H1 (cell line): ENCODE measurements at regions not wholly inside any gene's neighbourhood (a gene's known extent, or its start where the extent isn't known, plus 50 kb on each side); places are given as distances from the start of the nearest gene placed in this dataset.

Source experiments
- CTCF ChIA-PET: fragments of 300-600 bp; sonication (Branson Sonifier 250); formaldehyde crosslinking; loops from one replicate; lab custom pipeline; 2021; ENCODE audit not compliant: partially characterized antibody; lab: Charles Lee
- POLR2A ChIA-PET: fragments of 300-600 bp; sonication (Branson Sonifier 250); formaldehyde crosslinking; loops from one replicate; lab custom pipeline; 2021; ENCODE audit warnings: inconsistent platforms; ENCODE audit not compliant: partially characterized antibody; lab: Charles Lee
- DNase-seq, 2 experiments: peaks; one replicate each; pipeline versions ENCODE4 v3.0.0 to v3.0.0-alpha.2; 2010 to 2022; ENCODE audit warnings: low spot score in 2 of 2, low read depth in 1 of 2, mixed read lengths in 1 of 2
- FAIRE-seq: peaks from 2 replicates; lab custom pipeline; 2011; peaks lifted over from hg19 to GRCh38; lab: Jason Lieb, UNC
- H2AFZ ChIP-seq: 2 replicates; pipeline ENCODE4 v1.8.1; 2012; ENCODE audit warnings: low read length, inconsistent platforms
- H2AK5ac ChIP-seq: 2 replicates; pipeline ENCODE4 v1.6.1; 2013; ENCODE audit warnings: low read depth, low read length
- H2BK120ac ChIP-seq: replicated peaks from 2 replicates; pipeline ENCODE3; 2013; ENCODE audit warnings: low read depth, low read length, inconsistent platforms
- H2BK12ac ChIP-seq: 2 replicates; pipeline ENCODE4 v1.6.1; 2013; ENCODE audit warnings: low read depth, low read length
- H2BK15ac ChIP-seq: 2 replicates; pipeline ENCODE4 v1.6.1; 2013; ENCODE audit warnings: low read length
- H2BK20ac ChIP-seq: 2 replicates; pipeline ENCODE4 v1.6.1; 2013; ENCODE audit warnings: low read length
- H2BK5ac ChIP-seq: 2 replicates; pipeline ENCODE4 v1.6.1; 2013; ENCODE audit warnings: low read depth, low read length
- H3K14ac ChIP-seq: 2 replicates; pipeline ENCODE4 v1.6.1; 2013; ENCODE audit warnings: inconsistent platforms; ENCODE audit not compliant: insufficient read length
- H3K18ac ChIP-seq: 2 replicates; pipeline ENCODE4 v1.6.1; 2013; ENCODE audit warnings: low read length; ENCODE audit errors: extremely low read depth
- H3K23ac ChIP-seq: 2 replicates; pipeline ENCODE4 v1.6.1; 2013; ENCODE audit warnings: inconsistent platforms; ENCODE audit not compliant: insufficient read length
- H3K23me2 ChIP-seq: 2 replicates; pipeline ENCODE4 v1.6.1; 2013; ENCODE audit warnings: low read depth, low read length
- H3K27ac ChIP-seq: 2 replicates; pipeline ENCODE4 v1.6.1; 2011; ENCODE audit warnings: low read depth, low read length, inconsistent platforms
- H3K27me3 ChIP-seq, 4 experiments: replicated peaks in 1 of 4; 1 replicate in 1 of 4; 2 replicates in 3 of 4; pipeline versions ENCODE4 v1.6.1 to v1.8.1; 2011 to 2013; ENCODE audit warnings: low read length in 3 of 4, mild to moderate bottlenecking in 3 of 4, inconsistent platforms in 2 of 4, mixed read lengths in 2 of 4, moderate library complexity in 1 of 4; ENCODE audit not compliant: control insufficient read depth in 3 of 4, insufficient read depth in 3 of 4; ENCODE audit errors: extremely low read depth in 1 of 4
- H3K36me3 ChIP-seq, 4 experiments: 2 replicates each; pipeline versions ENCODE4 v1.6.1 to v1.8.1; 2011 to 2013; ENCODE audit warnings: mild to moderate bottlenecking in 4 of 4, low read length in 3 of 4, moderate library complexity in 2 of 4, control low read depth in 1 of 4, inconsistent platforms in 1 of 4; ENCODE audit not compliant: insufficient read depth in 4 of 4, control insufficient read depth in 2 of 4
- H3K4ac ChIP-seq: replicated peaks from 2 replicates; pipeline ENCODE3; 2013; ENCODE audit warnings: low read length, low read depth, mixed read lengths, inconsistent platforms; ENCODE audit not compliant: insufficient read length
- H3K4me1 ChIP-seq, 4 experiments: replicated peaks in 1 of 4; 1 replicate in 1 of 4; 2 replicates in 3 of 4; pipeline versions ENCODE4 v1.6.1 to v1.8.1; 2011 to 2013; ENCODE audit warnings: low read length in 3 of 4, inconsistent platforms in 2 of 4, mixed read lengths in 1 of 4; ENCODE audit not compliant: insufficient read depth in 4 of 4, control insufficient read depth in 3 of 4
- H3K4me2 ChIP-seq, 2 experiments: 2 replicates each; pipeline versions ENCODE4 v1.6.1 to v1.8.1; 2011 to 2013; ENCODE audit warnings: low read depth in 2 of 2, low read length in 2 of 2, control low read depth in 1 of 2, inconsistent platforms in 1 of 2, mild to moderate bottlenecking in 1 of 2; ENCODE audit not compliant: insufficient read depth in 1 of 2
- H3K4me3 ChIP-seq, 4 experiments: fragments of 200-600, 300-600 bp in 1 of 4; sonication (generic), shearing (Covaris generic), sonication (Bioruptor Twin) in 1 of 4; 2 replicates each; pipeline versions ENCODE4 v1.5.1 to v1.8.1; 2011 to 2016; ENCODE audit warnings: low read length in 4 of 4, low read depth in 3 of 4, control low read depth in 2 of 4, inconsistent platforms in 2 of 4, mild to moderate bottlenecking in 2 of 4, mixed read lengths in 1 of 4, moderate library complexity in 1 of 4; ENCODE audit not compliant: insufficient read depth in 2 of 4; ENCODE audit errors: extremely low read depth in 1 of 4
- H3K56ac ChIP-seq: replicated peaks from 2 replicates; pipeline ENCODE3; 2013; ENCODE audit warnings: low read depth, mild to moderate bottlenecking, mixed read lengths, low read length, inconsistent platforms; ENCODE audit not compliant: insufficient read length
- H3K79me1 ChIP-seq: 2 replicates; pipeline ENCODE4 v1.6.1; 2013; ENCODE audit warnings: low read depth, low read length, control low read depth
- H3K79me2 ChIP-seq, 2 experiments: 2 replicates each; pipeline versions ENCODE4 v1.6.1 to v1.8.1; 2012 to 2013; ENCODE audit warnings: low read length in 2 of 2, mild to moderate bottlenecking in 2 of 2, inconsistent platforms in 1 of 2; ENCODE audit not compliant: insufficient read depth in 2 of 2, control insufficient read depth in 1 of 2
- H3K9ac ChIP-seq, 4 experiments: replicated peaks in 1 of 4; 1 replicate in 1 of 4; 2 replicates in 3 of 4; pipeline versions ENCODE4 v1.6.1 to v1.8.1; 2011 to 2013; ENCODE audit warnings: low read depth in 3 of 4, low read length in 3 of 4, control low read depth in 2 of 4, mild to moderate bottlenecking in 2 of 4, moderate library complexity in 2 of 4, inconsistent platforms in 1 of 4; ENCODE audit errors: extremely low read depth in 1 of 4
- H3K9me3 ChIP-seq, 2 experiments: 2 replicates each; pipeline versions ENCODE4 v1.6.1 to v1.8.1; 2012 to 2013; ENCODE audit warnings: mild to moderate bottlenecking in 2 of 2, moderate library complexity in 2 of 2, control low read depth in 1 of 2, inconsistent platforms in 1 of 2, low read depth in 1 of 2, low read length in 1 of 2, mixed read lengths in 1 of 2; ENCODE audit not compliant: insufficient read depth in 2 of 2
- H4K20me1 ChIP-seq, 2 experiments: replicated peaks in 1 of 2; 2 replicates each; pipeline versions ENCODE3 to v1.8.1; 2011 to 2013; ENCODE audit warnings: inconsistent platforms in 2 of 2, low read length in 2 of 2, mild to moderate bottlenecking in 1 of 2; ENCODE audit not compliant: insufficient read depth in 2 of 2, control insufficient read depth in 1 of 2
- H4K5ac ChIP-seq: 2 replicates; pipeline ENCODE4 v1.6.1; 2013; ENCODE audit warnings: low read length, low read depth, mixed read lengths, inconsistent platforms; ENCODE audit not compliant: insufficient read length
- H4K8ac ChIP-seq: 2 replicates; pipeline ENCODE4 v1.8.0; 2013; ENCODE audit warnings: mild to moderate bottlenecking, moderate library complexity, low read length, inconsistent platforms; ENCODE audit not compliant: insufficient read depth; ENCODE audit errors: extremely low read depth
- H4K91ac ChIP-seq: replicated peaks from 2 replicates; pipeline ENCODE3; 2013; ENCODE audit warnings: low read length, mixed read lengths, inconsistent platforms; ENCODE audit not compliant: insufficient read length
- ASH2L ChIP-seq: fragments of 200-600, 300-600 bp; sonication (generic); IDR thresholded peaks from one replicate; pipeline ENCODE4 v1.7.1; 2017; ENCODE audit warnings: low read length
- GABPA ChIP-seq: IDR thresholded peaks from 2 replicates; pipeline ENCODE4 v1.6.1; 2011; ENCODE audit warnings: mild to moderate bottlenecking, low read length, moderate library complexity, borderline replicate concordance; ENCODE audit not compliant: insufficient read depth
- HDAC2 ChIP-seq, 2 experiments: fragments of 300-600 bp in 1 of 2; sonication (generic) in 1 of 2; IDR thresholded peaks; 2 replicates each; pipeline ENCODE4 v1.6.1; 2011 to 2012; ENCODE audit warnings: low read depth in 2 of 2, low read length in 2 of 2, mild to moderate bottlenecking in 2 of 2, moderate library complexity in 2 of 2, borderline replicate concordance in 1 of 2, inconsistent platforms in 1 of 2
- JUN ChIP-seq: IDR thresholded peaks from 2 replicates; pipeline ENCODE4 v1.6.1; 2011; ENCODE audit warnings: low read depth, mild to moderate bottlenecking, improper control_type of control experiment, low read length
- POLR2A ChIP-seq, 2 experiments: IDR thresholded peaks; 1 replicate in 1 of 2; 2 replicates in 1 of 2; pipeline ENCODE4 v1.6.1; 2011; ENCODE audit warnings: low read depth in 2 of 2, low read length in 2 of 2, mild to moderate bottlenecking in 2 of 2; ENCODE audit errors: control extremely low read depth in 1 of 2
- TCF12 ChIP-seq: IDR thresholded peaks from 2 replicates; pipeline ENCODE4 v1.6.1; 2011; ENCODE audit warnings: low read depth, mild to moderate bottlenecking, low read length
- WGBS, 2 experiments: shearing (Covaris generic) in 1 of 2; methylation state at CpG; one replicate each; pipeline versions ENCODE4 v1.1.6 to v1.1.7; 2013 to 2015; ENCODE audit warnings: low lambda C conversion rate in 2 of 2, mixed read lengths in 2 of 2, inconsistent platforms in 1 of 2, low coverage in 1 of 2, missing lambda C conversion rate in 1 of 2; ENCODE audit not compliant: insufficient replicate concordance in 2 of 2, insufficient coverage in 1 of 2, insufficient read length in 1 of 2; ENCODE audit errors: extremely low coverage in 1 of 2, missing lambda C conversion rate in 1 of 2; 5-methylcytosine and 5-hydroxymethylcytosine counted together
- TF ChIP-seq, protein P1 (sequence below): IDR thresholded peaks from 2 replicates; pipeline ENCODE4 v1.6.1; 2012; ENCODE audit warnings: inconsistent platforms
- TF ChIP-seq, protein P2 (sequence below): IDR thresholded peaks from 2 replicates; pipeline ENCODE4 v1.6.1; 2011; ENCODE audit warnings: low read length, improper control_type of control experiment

DNA sequence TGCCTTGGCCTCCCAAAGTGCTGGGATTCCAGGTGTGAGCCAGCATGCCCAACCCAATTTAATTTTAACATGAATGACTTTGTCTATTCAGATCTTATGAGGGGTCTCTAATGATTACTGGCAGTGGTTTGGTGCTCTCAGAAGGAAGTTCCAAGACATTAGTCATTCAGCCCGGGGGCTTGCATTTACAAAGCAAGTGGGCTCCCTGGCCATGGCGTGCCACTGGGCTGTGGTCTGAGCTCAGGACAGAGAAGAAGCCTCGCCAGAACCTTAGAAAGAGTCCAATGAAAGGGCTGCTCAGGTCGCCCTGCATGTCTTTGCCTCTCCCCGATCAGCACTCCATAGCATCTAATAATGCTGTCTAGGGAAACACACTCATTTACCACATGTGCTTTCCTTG lies 182.6 kb upstream of the CHAC2 start:
- no peak overlapping the region; the same call in 1 of the 2 replicates for H3K18ac ChIP-seq
- H3K79me1 ChIP-seq, result peaks cover under 1% of the 10 kb centered on the region; the same call in 1 of the 2 replicates
- no peak overlapping the region for H3K56ac ChIP-seq
- H4K8ac ChIP-seq, result no peak overlapping the region
- no peaks in the 10 kb centered on the region for H3K9me3 ChIP-seq
- H2BK15ac ChIP-seq, result no peak overlapping the region
- no peaks in the 10 kb centered on the region for H3K79me2 ChIP-seq
- H3K4me1 ChIP-seq, result no peaks in the 10 kb centered on the region
- FAIRE-seq (no peak), DNase-seq (no peak)
- no peak overlapping the region for H3K9ac ChIP-seq
- no peak overlapping the region for H2BK5ac ChIP-seq
- no peak overlapping the region for H3K4ac ChIP-seq
- H3K14ac ChIP-seq, result no peak overlapping the region
- H2AK5ac ChIP-seq, result no peak overlapping the region
- peaks cover 2% of the 10 kb centered on the region; the same call in 1 of the 2 replicates for H3K23me2 ChIP-seq
- no peak overlapping the region for H3K4me2 ChIP-seq
- no peak overlapping the region for H2BK120ac ChIP-seq
- H2AFZ ChIP-seq, result no peak overlapping the region
- H3K27ac ChIP-seq, result no peak overlapping the region
- no peak overlapping the region for H4K91ac ChIP-seq
- ChIA-PET POLR2A (no interaction called here), CTCF (no interaction called here)
- H4K5ac ChIP-seq, result no peak overlapping the region
- TF ChIP-seq, protein P1, sequence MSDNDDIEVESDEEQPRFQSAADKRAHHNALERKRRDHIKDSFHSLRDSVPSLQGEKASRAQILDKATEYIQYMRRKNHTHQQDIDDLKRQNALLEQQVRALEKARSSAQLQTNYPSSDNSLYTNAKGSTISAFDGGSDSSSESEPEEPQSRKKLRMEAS, result no peak
- no peak for TF ChIP-seq GABPA
- TF ChIP-seq JUN, result no peak
- no peak for TF ChIP-seq HDAC2 (IDR thresholded peaks at IDR 0.05; ENCODE audit: borderline replicate concordance in 1 of 2, low read depth in 2 of 2, low read length in 2 of 2)
- TF ChIP-seq, protein P2, sequence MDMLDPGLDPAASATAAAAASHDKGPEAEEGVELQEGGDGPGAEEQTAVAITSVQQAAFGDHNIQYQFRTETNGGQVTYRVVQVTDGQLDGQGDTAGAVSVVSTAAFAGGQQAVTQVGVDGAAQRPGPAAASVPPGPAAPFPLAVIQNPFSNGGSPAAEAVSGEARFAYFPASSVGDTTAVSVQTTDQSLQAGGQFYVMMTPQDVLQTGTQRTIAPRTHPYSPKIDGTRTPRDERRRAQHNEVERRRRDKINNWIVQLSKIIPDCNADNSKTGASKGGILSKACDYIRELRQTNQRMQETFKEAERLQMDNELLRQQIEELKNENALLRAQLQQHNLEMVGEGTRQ, result no peak
- TF ChIP-seq TCF12, result no peak
- no peak for TF ChIP-seq POLR2A (IDR thresholded peaks at IDR 0.05; ENCODE audit: control extremely low read depth in 1 of 2, low read depth in 2 of 2, low read length in 2 of 2)
- no peak for TF ChIP-seq ASH2L
- H2BK12ac ChIP-seq, result no peak overlapping the region
- no peaks in the 10 kb centered on the region for H4K20me1 ChIP-seq
- H3K4me3 ChIP-seq, result no peak overlapping the region
- H3K36me3 ChIP-seq, result no peaks in the 10 kb centered on the region
- H3K23ac ChIP-seq, result no peak overlapping the region
- 81% methylated on average over 5 of the region's 5 CpGs; no CpG with 5 or more reads in 1 of the 2 experiments for WGBS, 2 experiments
- H2BK20ac ChIP-seq, result no peak overlapping the region
- no peaks in the 10 kb centered on the region for H3K27me3 ChIP-seq
